ENCODE measurements at regions not wholly inside any gene's neighbourhood (a gene's known extent, or its start where the extent isn't known, plus 50 kb on each side); places are given as distances from the start of the nearest gene placed in this dataset.
"Not testable (repeated sequence)": the region's sequence is repeated elsewhere in the genome, so short reads cannot be mapped to it uniquely, and the experiment has no call there.

DNA sequence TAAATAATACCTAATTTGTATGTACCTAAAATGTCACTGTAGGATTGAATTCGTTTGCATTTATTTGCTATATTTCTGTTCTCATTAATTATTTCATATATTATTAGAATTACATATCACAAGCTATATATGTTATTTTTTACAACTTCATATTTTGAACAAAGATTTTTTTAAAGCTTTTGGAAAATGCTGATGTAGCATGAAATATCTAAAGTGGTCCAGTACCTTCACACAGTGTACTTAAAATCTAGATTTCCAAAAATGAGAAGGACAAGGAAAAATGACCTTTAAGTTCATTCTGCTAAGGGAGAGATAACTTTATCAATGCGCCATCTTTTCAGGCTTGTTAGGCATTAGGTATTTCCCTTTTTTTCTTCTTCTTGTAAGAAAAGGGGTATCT is 71.8 kb downstream of the LARP7 start:
- Mint-ChIP-seq H3K4me3 (no peak overlapping the region), H3K36me3 (no peaks in the 10 kb centered on the region), H3K9me3 (ENCODE audit: low read depth) (no peaks in the 10 kb centered on the region), H3K4me1 (peaks cover 20% of the 10 kb centered on the region), H3K27me3 (peaks cover 39% of the 10 kb centered on the region), H3K27ac (no peak overlapping the region)
- DNase-seq, result no peak
- no peak for ATAC-seq
- CTCF ChIA-PET, result interaction anchor here (0.6 kb wide), 1 partner anchor 56 kb away, joined by 3 read pairs; no protein-coding TSS in a partner anchor

DNA sequence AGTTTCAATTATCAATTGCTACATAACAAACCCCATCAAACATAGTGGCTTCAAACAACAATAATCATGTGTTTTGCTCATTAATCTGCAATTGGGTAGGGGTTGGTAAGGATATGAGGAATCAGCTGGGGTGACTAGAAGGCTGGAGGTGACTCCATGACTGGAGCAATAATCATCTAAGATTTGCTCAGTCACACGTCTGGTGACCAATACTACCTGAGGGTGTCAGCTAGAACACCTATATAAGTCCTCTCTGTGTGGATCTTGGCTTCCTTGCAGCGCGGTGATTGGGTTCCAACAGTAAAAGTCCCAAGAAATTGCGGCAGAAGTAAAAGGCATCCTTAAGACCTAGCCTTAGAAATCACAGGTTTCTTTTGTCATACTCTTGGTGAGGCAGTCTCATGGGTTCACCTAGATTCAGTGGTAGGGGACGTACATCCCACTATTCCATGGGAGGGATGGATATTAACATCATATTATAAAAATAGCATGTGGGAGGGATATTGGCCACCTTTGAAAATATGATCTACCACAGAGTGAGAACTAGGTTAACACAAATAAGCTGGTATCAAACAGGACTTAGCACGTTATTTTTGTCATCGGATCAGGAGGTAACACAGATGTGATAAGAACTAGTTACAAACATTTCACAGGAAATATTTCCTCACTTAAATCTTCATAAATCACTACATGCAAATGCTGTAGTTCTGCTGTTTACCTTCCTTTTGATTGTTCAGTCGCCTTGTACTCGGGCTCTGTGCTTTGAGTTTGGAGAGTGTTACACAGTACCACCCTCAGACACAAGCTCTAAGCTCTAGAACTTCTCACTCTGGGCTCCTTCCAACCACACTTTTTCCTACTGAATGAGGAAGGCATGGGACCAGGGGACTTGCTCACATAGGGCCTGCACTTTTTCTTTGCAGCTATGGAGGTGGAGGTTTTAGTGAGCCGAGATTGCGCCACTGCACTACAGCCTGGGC is 78.3 kb downstream of the LARP7 start:
- no peaks in the 10 kb centered on the region for H3K9me3 Mint-ChIP-seq (ENCODE audit: low read depth)
- no peak for ATAC-seq
- H3K36me3 Mint-ChIP-seq, result no peaks in the 10 kb centered on the region
- no peak overlapping the region for H3K4me3 Mint-ChIP-seq
- H3K27me3 Mint-ChIP-seq, result peaks cover 1% of the 10 kb centered on the region
- H3K27ac Mint-ChIP-seq, result no peak overlapping the region
- no peaks in the 10 kb centered on the region for H3K4me1 Mint-ChIP-seq
- CTCF ChIA-PET, result no interaction called here
- DNase-seq, result no peak

DNA sequence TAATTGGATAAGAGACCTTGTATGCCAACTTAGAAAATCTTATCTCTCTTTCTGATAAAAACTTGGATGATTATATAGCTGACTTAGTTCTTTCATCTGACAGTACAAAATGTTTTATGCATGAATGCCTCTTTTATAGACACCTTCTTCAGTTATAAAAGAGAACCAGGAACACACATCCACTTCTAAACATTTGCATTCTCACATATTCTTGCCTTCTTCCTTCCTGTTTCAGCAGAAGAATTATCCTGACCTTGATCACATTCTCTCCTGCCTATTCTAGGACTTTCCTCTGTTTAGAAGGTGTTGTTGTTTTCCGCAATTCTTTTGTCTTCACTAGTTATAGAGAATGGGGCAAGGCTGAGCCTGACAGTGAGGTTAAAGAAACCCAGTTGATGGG is 80.9 kb downstream of the LARP7 start:
- no peak for DNase-seq
- Mint-ChIP-seq H3K36me3 (no peaks in the 10 kb centered on the region), H3K27ac (no peak overlapping the region), H3K9me3 (ENCODE audit: low read depth) (no peaks in the 10 kb centered on the region), H3K4me3 (no peak overlapping the region), H3K27me3 (peaks cover 19% of the 10 kb centered on the region), H3K4me1 (no peaks in the 10 kb centered on the region)
- no peak for ATAC-seq
- CTCF ChIA-PET, result interaction anchor here (1.2 kb wide), 1 partner anchor 80 kb away, joined by 4 read pairs; no protein-coding TSS in a partner anchor

DNA sequence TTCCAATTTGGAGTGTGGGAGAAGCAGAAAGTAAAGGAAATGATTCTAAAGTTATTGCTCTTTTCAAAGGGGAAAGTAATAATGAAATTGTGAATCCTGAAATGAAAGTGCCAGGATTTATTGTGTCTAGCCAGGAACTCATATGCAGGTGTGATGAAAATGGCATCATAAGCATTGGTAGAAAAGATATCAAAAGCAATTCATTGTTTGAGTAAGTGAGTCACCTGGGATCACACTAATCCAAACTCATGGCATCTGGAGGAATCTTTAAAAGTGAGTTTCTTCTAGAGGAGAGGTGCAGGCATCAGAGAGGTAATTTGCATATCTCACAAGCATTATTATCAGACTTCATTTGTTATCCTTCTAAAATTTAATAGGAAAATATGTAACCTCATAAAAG is 84.7 kb downstream of the LARP7 start:
- Mint-ChIP-seq H3K4me1 (no peaks in the 10 kb centered on the region), H3K4me3 (no peak overlapping the region), H3K9me3 (ENCODE audit: low read depth) (no peaks in the 10 kb centered on the region), H3K27ac (no peak overlapping the region), H3K27me3 (peaks cover 21% of the 10 kb centered on the region), H3K36me3 (no peaks in the 10 kb centered on the region)
- CTCF ChIA-PET, result interaction anchor here (0.9 kb wide), 1 partner anchor 12 kb away, joined by 3 read pairs; no protein-coding TSS in a partner anchor
- DNase-seq, result no peak
- ATAC-seq, result no peak

DNA sequence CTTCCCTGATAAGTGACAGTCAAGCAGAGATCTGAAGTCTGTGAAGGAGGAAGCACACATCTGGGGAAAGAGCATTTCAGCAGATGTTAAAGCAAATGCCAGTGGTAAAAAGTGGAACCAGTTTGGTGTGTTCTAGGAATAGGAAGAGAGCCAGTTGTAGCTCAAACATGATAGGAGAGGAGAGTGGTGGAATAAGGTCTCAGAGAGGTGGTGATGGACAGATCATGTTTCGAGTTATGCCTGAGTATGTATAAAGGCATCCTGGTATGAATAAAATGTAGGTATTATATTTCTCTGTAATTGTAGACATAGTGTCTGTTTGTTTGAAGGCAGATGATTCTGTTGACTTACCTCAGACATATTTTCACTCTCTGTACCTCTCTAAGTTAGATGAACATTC is 89.1 kb downstream of the LARP7 start:
- Mint-ChIP-seq H3K27me3 (peaks cover 14% of the 10 kb centered on the region), H3K4me3 (no peak overlapping the region), H3K36me3 (no peaks in the 10 kb centered on the region), H3K27ac (no peak overlapping the region), H3K9me3 (ENCODE audit: low read depth) (no peaks in the 10 kb centered on the region), H3K4me1 (no peaks in the 10 kb centered on the region)
- ATAC-seq (no peak), DNase-seq (no peak)
- CTCF ChIA-PET, result no interaction called here

DNA sequence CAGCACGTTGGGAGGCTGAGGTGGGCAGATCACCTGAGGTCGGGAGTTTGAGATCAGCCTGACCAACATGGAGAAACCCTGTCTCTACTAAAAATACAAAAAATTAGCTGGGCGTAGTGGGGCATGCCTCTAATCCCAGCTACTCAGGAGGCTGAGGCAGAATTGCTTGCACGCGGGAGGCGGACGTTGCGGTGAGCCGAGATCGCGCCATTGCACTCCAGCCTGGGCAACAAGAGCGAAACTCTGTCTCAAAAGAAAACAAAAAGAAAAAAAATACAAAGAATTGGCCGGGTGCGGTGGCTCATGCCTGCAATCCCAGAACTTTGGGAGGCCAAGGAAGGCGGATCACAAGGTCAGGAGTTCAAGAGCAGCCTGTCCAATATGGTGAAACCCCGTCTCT is 90.8 kb downstream of the LARP7 start:
- not testable (repeated sequence) for DNase-seq; H3K36me3 Mint-ChIP-seq; H3K9me3 Mint-ChIP-seq (ENCODE audit: low read depth); H3K27ac Mint-ChIP-seq; ATAC-seq; H3K4me1 Mint-ChIP-seq; H3K4me3 Mint-ChIP-seq; H3K27me3 Mint-ChIP-seq
- CTCF ChIA-PET, result interaction anchor here (1.0 kb wide), 1 partner anchor 38 kb away, joined by 4 read pairs; no protein-coding TSS in a partner anchor

DNA sequence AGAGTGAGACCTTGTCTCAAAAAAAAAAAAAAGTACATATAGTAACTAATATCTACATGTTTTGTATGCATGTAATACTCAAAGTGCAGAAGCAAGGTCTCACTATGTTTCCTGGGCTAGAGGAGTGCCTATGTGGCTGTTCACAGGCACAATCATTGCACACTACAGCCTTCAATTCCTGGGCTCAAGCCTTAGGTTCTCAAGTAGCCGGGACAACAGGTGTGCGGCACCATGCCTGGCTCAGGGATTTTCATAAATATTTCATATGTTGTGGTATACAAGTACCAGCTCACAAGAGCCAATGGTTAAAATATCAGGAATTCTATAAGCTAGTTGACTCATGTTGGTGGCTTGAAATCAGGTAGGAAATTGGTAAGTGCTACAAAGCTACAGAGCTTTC is 94.8 kb downstream of the LARP7 start:
- Mint-ChIP-seq H3K36me3 (no peaks in the 10 kb centered on the region), H3K9me3 (ENCODE audit: low read depth) (no peaks in the 10 kb centered on the region), H3K27ac (no peak overlapping the region), H3K4me3 (no peak overlapping the region), H3K4me1 (peaks cover 17% of the 10 kb centered on the region), H3K27me3 (no peaks in the 10 kb centered on the region)
- no peak for ATAC-seq
- CTCF ChIA-PET, result interaction anchor here (1.2 kb wide), 1 partner anchor 30 kb away, joined by 4 read pairs; no protein-coding TSS in a partner anchor
- DNase-seq, result no peak

DNA sequence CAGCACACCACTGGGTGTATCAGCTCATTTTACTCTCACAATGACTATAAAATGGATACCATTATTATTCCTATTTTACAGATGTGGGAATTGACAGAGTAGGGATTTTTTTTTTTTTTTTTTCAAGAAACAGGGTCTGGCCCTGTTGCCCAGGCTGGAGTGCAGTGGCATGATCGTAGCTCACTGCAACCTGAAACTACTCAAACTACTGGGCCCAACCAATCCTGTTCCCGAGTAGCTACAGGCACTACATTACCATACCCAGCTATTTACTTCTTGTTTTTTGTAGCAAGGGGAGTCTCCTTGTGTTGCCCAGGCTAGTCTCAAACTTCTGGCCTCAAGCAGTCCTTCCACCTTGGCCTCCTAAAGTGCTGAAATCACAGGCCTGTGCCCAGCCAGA is 95.2 kb downstream of the LARP7 start:
- CTCF ChIA-PET, result interaction anchor here (1.2 kb wide), 1 partner anchor 30 kb away, joined by 4 read pairs; no protein-coding TSS in a partner anchor
- DNase-seq, result no peak
- Mint-ChIP-seq H3K36me3 (no peaks in the 10 kb centered on the region), H3K4me3 (no peak overlapping the region), H3K9me3 (ENCODE audit: low read depth) (no peaks in the 10 kb centered on the region), H3K4me1 (peaks cover 20% of the 10 kb centered on the region), H3K27ac (no peak overlapping the region), H3K27me3 (no peaks in the 10 kb centered on the region)
- ATAC-seq, result no peak

DNA sequence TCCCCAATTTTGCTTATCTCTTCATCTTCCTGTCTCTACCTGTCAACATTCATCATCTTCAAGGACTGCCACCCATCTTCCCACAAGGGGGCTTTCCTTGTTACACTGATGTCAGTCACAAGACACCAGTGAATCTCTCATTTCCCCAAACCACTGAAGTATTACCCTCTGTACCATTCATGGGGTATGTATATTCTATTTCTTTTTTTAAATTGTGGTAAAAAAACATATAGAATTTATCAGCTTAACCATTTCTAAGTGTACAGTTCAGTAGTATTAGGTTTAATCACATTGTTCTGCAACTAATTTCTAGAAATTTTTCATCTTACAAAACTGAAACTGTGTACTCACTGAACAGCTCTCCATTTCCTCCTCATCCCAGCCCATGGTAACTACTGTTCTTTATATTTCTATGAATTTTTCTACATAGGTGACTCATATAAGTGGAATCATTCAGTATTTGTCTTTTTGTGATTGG is 98.6 kb downstream of the LARP7 start:
- peak overlapping the region; percentile 4 for H3K4me3 Mint-ChIP-seq
- CTCF ChIA-PET, result interaction anchor here (0.9 to 2.8 kb wide), 2 partner anchors 27 to 132 kb away, joined by 3 to 9 read pairs; no protein-coding TSS in a partner anchor

DNA sequence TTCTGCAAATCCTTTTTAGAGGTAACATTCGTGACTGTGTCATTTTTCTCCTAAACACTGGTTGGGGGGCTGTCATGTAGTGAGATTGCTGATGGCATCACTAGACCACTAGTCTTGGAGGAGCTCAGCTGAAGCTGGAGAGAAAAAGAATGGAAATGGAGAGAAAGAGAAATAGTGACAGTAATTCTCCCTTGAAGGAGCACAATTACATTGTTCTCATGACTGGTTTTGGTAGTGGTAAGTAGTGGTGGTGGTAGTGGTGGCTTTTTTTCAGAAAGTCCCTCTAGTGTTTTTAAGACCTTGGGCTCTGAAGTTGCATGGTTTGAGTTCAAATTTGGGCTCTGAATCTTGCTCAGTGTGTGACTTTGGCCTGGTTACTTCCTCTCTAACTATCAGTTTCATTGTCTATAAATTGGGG is 99.8 kb downstream of the LARP7 start:
- no peaks in the 10 kb centered on the region for H3K27me3 Mint-ChIP-seq
- DNase-seq (peak; percentile 42), ATAC-seq (peak; percentile 55)
- no peaks in the 10 kb centered on the region for H3K36me3 Mint-ChIP-seq
- CTCF ChIA-PET, result interaction anchor here (1.0 to 2.8 kb wide), 2 partner anchors 26 to 43 kb away, joined by 4 to 9 read pairs; no protein-coding TSS in a partner anchor
- H3K9me3 Mint-ChIP-seq (ENCODE audit: low read depth), result no peaks in the 10 kb centered on the region
- peak overlapping the region; percentile 24 for H3K4me3 Mint-ChIP-seq
- peak overlapping the region; percentile 91 for H3K27ac Mint-ChIP-seq
- H3K4me1 Mint-ChIP-seq, result peaks cover 35% of the 10 kb centered on the region

More for the DNA sequence above, 98.6 kb downstream of the LARP7 start:
- Mint-ChIP-seq H3K27me3 (no peaks in the 10 kb centered on the region), H3K27ac (peak overlapping the region; percentile 76), H3K36me3 (no peaks in the 10 kb centered on the region), H3K4me1 (peaks cover 35% of the 10 kb centered on the region), H3K9me3 (ENCODE audit: low read depth) (no peaks in the 10 kb centered on the region)
- peak; percentile 48 for DNase-seq
- ATAC-seq, result peak; percentile 74

DNA sequence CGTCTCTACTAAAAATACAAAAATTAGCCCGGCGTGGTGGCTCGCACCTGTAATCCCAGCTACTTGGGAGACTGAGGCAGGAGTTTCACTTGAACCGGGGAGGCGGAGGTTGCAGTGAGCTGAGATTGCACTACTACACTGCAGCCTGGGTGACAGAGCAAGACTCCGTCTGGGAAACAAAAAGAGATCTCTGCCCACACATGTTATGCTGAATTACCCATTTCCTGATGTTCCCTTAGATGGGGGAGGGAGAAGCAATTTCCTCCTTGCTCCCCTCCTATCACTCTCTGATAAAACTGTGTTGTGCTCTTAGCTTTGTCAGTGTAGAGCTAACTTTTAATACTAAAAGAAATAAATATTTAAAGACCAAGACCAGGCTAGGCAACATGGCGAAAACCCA is 102.5 kb downstream of the LARP7 start:
- Mint-ChIP-seq H3K9me3 (ENCODE audit: low read depth) (no peaks in the 10 kb centered on the region), H3K27me3 (no peaks in the 10 kb centered on the region), H3K4me1 (peaks cover 34% of the 10 kb centered on the region), H3K27ac (no peak overlapping the region), H3K36me3 (no peaks in the 10 kb centered on the region), H3K4me3 (no peak overlapping the region)
- DNase-seq (no peak), ATAC-seq (no peak)
- CTCF ChIA-PET, result no interaction called here

DNA sequence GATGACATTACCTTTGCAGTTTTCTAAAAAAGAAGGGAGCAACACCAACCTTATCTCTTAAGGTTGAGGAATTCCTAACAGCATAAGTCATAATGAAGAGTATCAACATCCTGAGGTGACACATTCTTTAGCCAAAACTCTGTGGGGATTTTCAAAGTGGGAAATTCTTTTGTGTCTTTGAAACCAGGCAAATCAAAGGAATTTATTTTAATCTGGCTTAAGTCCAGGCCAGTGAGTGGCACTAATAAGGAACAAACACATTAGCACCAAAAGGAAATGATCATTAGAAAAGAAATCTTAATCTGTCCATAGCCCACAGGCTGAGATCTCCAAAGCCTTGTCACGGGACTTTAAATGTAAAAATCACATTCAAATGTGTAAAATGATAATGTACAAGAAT is 110.1 kb downstream of the LARP7 start:
- ATAC-seq (no peak), DNase-seq (no peak)
- CTCF ChIA-PET, result interaction anchor here (0.8 to 2.8 kb wide), 3 partner anchors 13 to 18 kb away, joined by 4 to 7 read pairs (median 4); no protein-coding TSS in a partner anchor
- no peaks in the 10 kb centered on the region for H3K36me3 Mint-ChIP-seq
- no peak overlapping the region for H3K27ac Mint-ChIP-seq
- H3K4me1 Mint-ChIP-seq, result peaks cover 2% of the 10 kb centered on the region
- peaks cover 12% of the 10 kb centered on the region for H3K27me3 Mint-ChIP-seq
- no peaks in the 10 kb centered on the region for H3K9me3 Mint-ChIP-seq (ENCODE audit: low read depth)
- H3K4me3 Mint-ChIP-seq, result no peak overlapping the region

DNA sequence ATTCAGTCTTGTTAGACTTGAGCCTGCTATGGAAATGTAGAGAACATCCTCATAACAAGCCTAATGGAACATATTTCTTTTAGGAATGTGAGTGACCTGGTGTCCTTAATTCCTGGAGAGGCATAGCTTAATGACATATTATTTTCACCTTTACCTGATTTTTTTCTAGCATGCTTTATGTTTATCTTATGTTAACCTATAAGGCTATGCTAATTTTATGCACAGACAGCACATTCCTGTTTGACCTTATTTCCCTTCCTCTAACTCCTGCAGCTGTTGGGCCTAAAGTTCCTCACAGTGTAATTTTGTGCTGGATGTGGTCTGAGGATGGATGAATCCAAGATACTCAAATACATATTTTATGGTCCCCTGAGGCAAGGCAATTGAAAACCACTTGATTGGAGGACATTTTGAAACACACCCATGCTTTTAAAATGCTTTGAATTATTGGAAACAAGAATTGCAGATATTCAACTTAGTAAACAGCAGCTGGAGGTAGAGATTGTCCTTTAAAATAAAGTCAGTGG is 111.5 kb downstream of the LARP7 start:
- ATAC-seq (no peak), DNase-seq (no peak)
- H3K4me3 Mint-ChIP-seq, result no peak overlapping the region
- H3K9me3 Mint-ChIP-seq (ENCODE audit: low read depth), result no peaks in the 10 kb centered on the region
- H3K27ac Mint-ChIP-seq, result no peak overlapping the region
- CTCF ChIA-PET, result interaction anchor here (0.7 to 2.8 kb wide), 4 partner anchors 10 to 17 kb away, joined by 3 to 11 read pairs (median 6); no protein-coding TSS in a partner anchor
- H3K36me3 Mint-ChIP-seq, result no peaks in the 10 kb centered on the region
- no peaks in the 10 kb centered on the region for H3K4me1 Mint-ChIP-seq
- H3K27me3 Mint-ChIP-seq, result peaks cover 12% of the 10 kb centered on the region
